MM.1S (cell line): ENCODE measurements at regions not wholly inside any gene's neighbourhood (a gene's known extent, or its start where the extent isn't known, plus 50 kb on each side); places are given as distances from the start of the nearest gene placed in this dataset.

Source experiments
- DNase-seq: peaks from one replicate; pipeline ENCODE4 v3.0.0-alpha.2; 2015
- H2AFZ ChIP-seq: fragments of 300-600 bp; sonication (generic); 2 replicates; pipeline ENCODE4 v1.6.0; 2016; ENCODE audit warnings: antibody characterized with exemption, low read length
- H3F3A ChIP-seq: fragments of 300-600 bp; sonication (generic); 2 replicates; pipeline ENCODE4 v1.6.1; 2016; ENCODE audit warnings: mild to moderate bottlenecking, antibody characterized with exemption, low read length, moderate library complexity, mixed read lengths; ENCODE audit not compliant: insufficient read depth
- H3K27ac ChIP-seq: fragments of 300-600 bp; sonication (generic); 2 replicates; pipeline ENCODE4 v1.5.1; 2016; ENCODE audit warnings: mild to moderate bottlenecking, low read length
- H3K27me3 ChIP-seq: fragments of 300-600 bp; sonication (generic); replicated peaks from 2 replicates; pipeline ENCODE4 v1.6.0; 2016; ENCODE audit warnings: low read length; ENCODE audit not compliant: insufficient read depth
- H3K36me3 ChIP-seq: fragments of 300-600 bp; sonication (generic); replicated peaks from 2 replicates; pipeline ENCODE4 v1.6.1; 2016; ENCODE audit warnings: mild to moderate bottlenecking, low read length, mixed read lengths; ENCODE audit not compliant: insufficient read depth
- H3K4me1 ChIP-seq: fragments of 300-600 bp; sonication (generic); 2 replicates; pipeline ENCODE4 v1.6.1; 2016; ENCODE audit warnings: low read length, mixed read lengths
- H3K4me2 ChIP-seq: fragments of 300-600 bp; sonication (generic); 2 replicates; pipeline ENCODE4 v1.6.0; 2016; ENCODE audit warnings: low read depth, low read length
- H3K4me3 ChIP-seq: fragments of 300-600 bp; sonication (generic); 2 replicates; pipeline ENCODE4 v1.5.1; 2016; ENCODE audit warnings: low read length, mixed read lengths
- H3K79me2 ChIP-seq: fragments of 300-600 bp; sonication (generic); 2 replicates; pipeline ENCODE4 v1.6.1; 2016; ENCODE audit warnings: mixed run types, low read length, mixed read lengths
- H3K9ac ChIP-seq: fragments of 300-600 bp; sonication (generic); 2 replicates; pipeline ENCODE4 v1.6.1; 2016; ENCODE audit warnings: low read length, mixed read lengths
- H3K9me2 ChIP-seq: fragments of 300-600 bp; sonication (generic); replicated peaks from 2 replicates; pipeline ENCODE4 v1.6.1; 2016; ENCODE audit warnings: mild to moderate bottlenecking, low read length, mixed read lengths; ENCODE audit not compliant: insufficient read depth
- H3K9me3 ChIP-seq: fragments of 300-600 bp; sonication (generic); replicated peaks from 2 replicates; pipeline ENCODE4 v1.6.1; 2016; ENCODE audit warnings: mild to moderate bottlenecking, low read length, mixed read lengths; ENCODE audit not compliant: insufficient read depth
- H4K20me1 ChIP-seq: fragments of 300-600 bp; sonication (generic); 2 replicates; pipeline ENCODE4 v1.6.1; 2016; ENCODE audit warnings: mild to moderate bottlenecking, low read length, moderate library complexity, mixed read lengths; ENCODE audit not compliant: insufficient read depth
- EZH2 ChIP-seq: fragments of 300-600 bp; sonication (generic); optimal IDR thresholded peaks from 2 replicates; pipeline ENCODE3; 2017; ENCODE audit warnings: low read depth, mild to moderate bottlenecking, antibody characterized with exemption, low read length, mixed read lengths
- EZH2phosphoT487 ChIP-seq: fragments of 300-600 bp; sonication (generic); IDR thresholded peaks from 2 replicates; pipeline ENCODE4 v1.6.1; 2018; ENCODE audit warnings: antibody characterized with exemption, low read length
- TF ChIP-seq, protein P1 (sequence below): fragments of 300-600 bp; sonication (generic); IDR thresholded peaks from 2 replicates; pipeline ENCODE4 v1.5.1; 2016; ENCODE audit warnings: antibody characterized with exemption, low read length, mixed read lengths

DNA sequence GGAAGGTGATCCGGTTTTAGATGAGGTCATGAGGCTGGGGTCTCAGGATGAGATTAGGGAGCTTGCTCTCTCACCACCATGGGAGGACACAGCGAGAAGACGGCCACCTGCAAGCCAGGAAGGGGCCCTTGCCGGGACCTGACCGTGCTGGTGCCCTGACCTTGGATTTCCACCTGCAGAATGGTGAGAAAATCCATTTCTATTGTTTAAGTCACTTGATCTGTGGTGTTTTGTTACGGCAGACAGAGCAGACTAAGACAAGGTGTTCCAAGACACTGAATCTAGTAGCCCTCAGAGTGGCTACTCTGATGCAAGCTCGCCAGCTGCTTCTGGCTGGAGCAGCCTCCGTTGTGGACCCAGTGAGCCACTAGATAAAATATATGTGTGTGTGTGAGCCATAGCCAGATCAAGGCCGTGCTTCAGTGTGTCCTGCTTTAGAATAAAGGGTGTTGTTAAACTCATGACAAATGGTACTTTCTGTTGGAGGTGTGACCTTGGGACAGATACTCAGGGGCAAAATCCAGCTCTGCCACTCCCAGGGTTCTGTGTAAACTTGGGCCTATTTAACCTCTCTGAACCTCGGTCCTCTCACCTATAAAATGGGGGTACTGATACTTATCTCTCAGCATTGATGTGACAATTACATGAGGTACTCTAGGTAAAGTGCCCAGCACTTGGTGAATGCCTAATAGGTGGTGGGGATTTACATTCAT, 67.9 kb upstream of the STX18 start:
- Histone ChIP-seq H3K4me1 (no peaks in the 10 kb centered on the region), H3K9ac (no peak overlapping the region), H3K36me3 (no peaks in the 10 kb centered on the region), H3K4me2 (no peak overlapping the region), H4K20me1 (no peaks in the 10 kb centered on the region), H3F3A (no peaks in the 10 kb centered on the region), H3K79me2 (no peaks in the 10 kb centered on the region), H3K27me3 (no peaks in the 10 kb centered on the region), H3K9me2 (no peaks in the 10 kb centered on the region), H3K27ac (no peak overlapping the region), H3K4me3 (no peak overlapping the region), H3K9me3 (no peaks in the 10 kb centered on the region), H2AFZ (no peak overlapping the region)
- no peak for DNase-seq
- TF ChIP-seq EZH2, result no peak
- TF ChIP-seq, protein P1, sequence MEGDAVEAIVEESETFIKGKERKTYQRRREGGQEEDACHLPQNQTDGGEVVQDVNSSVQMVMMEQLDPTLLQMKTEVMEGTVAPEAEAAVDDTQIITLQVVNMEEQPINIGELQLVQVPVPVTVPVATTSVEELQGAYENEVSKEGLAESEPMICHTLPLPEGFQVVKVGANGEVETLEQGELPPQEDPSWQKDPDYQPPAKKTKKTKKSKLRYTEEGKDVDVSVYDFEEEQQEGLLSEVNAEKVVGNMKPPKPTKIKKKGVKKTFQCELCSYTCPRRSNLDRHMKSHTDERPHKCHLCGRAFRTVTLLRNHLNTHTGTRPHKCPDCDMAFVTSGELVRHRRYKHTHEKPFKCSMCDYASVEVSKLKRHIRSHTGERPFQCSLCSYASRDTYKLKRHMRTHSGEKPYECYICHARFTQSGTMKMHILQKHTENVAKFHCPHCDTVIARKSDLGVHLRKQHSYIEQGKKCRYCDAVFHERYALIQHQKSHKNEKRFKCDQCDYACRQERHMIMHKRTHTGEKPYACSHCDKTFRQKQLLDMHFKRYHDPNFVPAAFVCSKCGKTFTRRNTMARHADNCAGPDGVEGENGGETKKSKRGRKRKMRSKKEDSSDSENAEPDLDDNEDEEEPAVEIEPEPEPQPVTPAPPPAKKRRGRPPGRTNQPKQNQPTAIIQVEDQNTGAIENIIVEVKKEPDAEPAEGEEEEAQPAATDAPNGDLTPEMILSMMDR, result no peak

DNA sequence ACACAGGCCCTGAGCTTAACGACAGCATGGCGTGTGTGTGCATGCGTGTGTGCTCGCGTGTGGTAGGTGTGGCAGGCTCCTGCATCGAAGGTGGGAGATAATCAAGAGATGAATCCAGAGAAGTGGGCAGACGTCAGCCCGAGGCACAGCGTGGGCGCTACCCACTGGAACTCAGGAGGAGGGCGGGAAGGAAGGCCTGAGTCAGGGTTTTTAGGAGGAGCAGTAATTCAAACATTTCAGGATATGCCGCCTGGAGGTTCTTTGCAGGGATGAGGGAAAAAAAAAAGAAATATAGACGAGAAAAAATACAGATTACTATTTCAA, 66.3 kb upstream of the STX18 start:
- H3K9ac ChIP-seq, result no peak overlapping the region
- no peaks in the 10 kb centered on the region for H3K27me3 ChIP-seq
- DNase-seq, result no peak
- H3K27ac ChIP-seq, result no peak overlapping the region
- H3K4me3 ChIP-seq, result no peak overlapping the region
- no peaks in the 10 kb centered on the region for H3K79me2 ChIP-seq
- no peak overlapping the region for H2AFZ ChIP-seq
- TF ChIP-seq EZH2phosphoT487 (no peak), EZH2 (no peak)
- TF ChIP-seq, protein P1, result no peak
- H3F3A ChIP-seq, result no peaks in the 10 kb centered on the region
- H3K36me3 ChIP-seq, result no peaks in the 10 kb centered on the region
- no peak overlapping the region for H3K4me2 ChIP-seq
- no peaks in the 10 kb centered on the region for H4K20me1 ChIP-seq
- H3K4me1 ChIP-seq, result no peaks in the 10 kb centered on the region
- H3K9me3 ChIP-seq, result no peaks in the 10 kb centered on the region
- H3K9me2 ChIP-seq, result no peaks in the 10 kb centered on the region

DNA sequence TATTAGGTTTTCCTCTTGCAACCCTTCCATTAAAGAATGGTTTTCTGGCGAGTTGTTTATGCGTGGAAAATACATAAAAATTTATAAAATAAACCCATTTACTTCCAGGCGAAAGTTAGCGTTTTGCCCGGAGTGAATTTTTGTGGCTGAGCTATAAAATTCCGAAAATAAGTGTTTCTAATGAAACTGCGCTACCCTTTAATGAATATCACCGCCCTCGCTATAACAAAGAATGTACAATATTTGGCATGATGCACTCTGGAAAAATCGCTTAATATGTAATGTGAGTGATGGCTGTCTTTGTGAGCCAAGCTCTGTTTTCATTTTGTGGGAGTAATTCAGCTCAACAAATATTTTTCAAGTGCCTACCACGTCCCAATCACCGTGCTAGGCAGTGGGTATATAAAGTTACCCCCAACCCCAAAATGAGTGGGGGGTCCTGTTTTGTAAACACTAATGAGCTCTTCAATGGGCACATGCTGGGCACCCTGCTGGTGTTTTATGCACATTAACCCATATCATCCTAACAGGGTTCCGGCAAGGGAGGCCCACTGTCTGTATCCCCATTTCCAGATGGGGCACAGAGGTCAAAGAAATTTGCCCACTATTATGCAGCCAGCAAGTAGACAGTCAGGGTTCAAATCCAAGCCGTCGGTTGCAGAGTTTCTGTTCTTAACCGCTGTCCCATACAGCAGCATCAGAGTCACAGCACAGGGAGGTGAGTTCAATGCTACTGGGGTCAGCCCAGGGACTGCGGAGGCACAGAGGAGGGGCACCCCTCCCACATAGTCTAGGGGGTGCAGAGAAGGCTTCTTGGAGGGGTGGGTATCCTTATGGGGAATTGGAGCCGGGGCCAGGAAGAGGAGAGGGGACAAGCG, 65.7 kb upstream of the STX18 start:
- no peak for TF ChIP-seq EZH2
- no peak for TF ChIP-seq EZH2phosphoT487
- TF ChIP-seq, protein P1, result no peak
- Histone ChIP-seq H3K9me2 (no peaks in the 10 kb centered on the region), H4K20me1 (no peaks in the 10 kb centered on the region), H2AFZ (no peak overlapping the region), H3K9me3 (no peaks in the 10 kb centered on the region), H3K9ac (no peak overlapping the region), H3K4me2 (no peak overlapping the region), H3K27me3 (no peaks in the 10 kb centered on the region), H3F3A (no peaks in the 10 kb centered on the region), H3K4me3 (no peak overlapping the region), H3K27ac (no peak overlapping the region), H3K4me1 (no peaks in the 10 kb centered on the region), H3K36me3 (no peaks in the 10 kb centered on the region), H3K79me2 (no peaks in the 10 kb centered on the region)
- no peak for DNase-seq
